ENCODE measurements at regions not wholly inside any gene's neighbourhood (a gene's known extent, or its start where the extent isn't known, plus 50 kb on each side); places are given as distances from the start of the nearest gene placed in this dataset.

- H3K4me1 ChIP-seq (ENCODE audit: control insufficient read depth in 1 of 2, low read depth in 2 of 2): peaks cover 0 to 6% of the 10 kb centered on the region in 2 donors
- H3K4me3 ChIP-seq: no peak overlapping the region
- no peak for ATAC-seq (ENCODE audit: insufficient number of reproducible peaks, low FRiP score, low read depth)
- no peak for TF ChIP-seq CTCF (IDR thresholded peaks at IDR 0.05)
- no peaks in the 10 kb centered on the region for H3K36me3 ChIP-seq
- H3K9me3 ChIP-seq: no peaks in the 10 kb centered on the region
- no peak overlapping the region for H3K27ac ChIP-seq
- no peak for DNase-seq (ENCODE audit: low spot score)
- no peaks in the 10 kb centered on the region for H3K27me3 ChIP-seq (replicated peaks; ENCODE audit: insufficient read depth)
These were observed 190.9 kb upstream of the S100G start for GRCh38 chrX:16459008-16459407.

- H3K9me3 ChIP-seq: no peaks in the 10 kb centered on the region
- no peak for TF ChIP-seq CTCF (IDR thresholded peaks at IDR 0.05)
- peaks cover 0 to 6% of the 10 kb centered on the region in 2 donors for H3K4me1 ChIP-seq (ENCODE audit: control insufficient read depth in 1 of 2, low read depth in 2 of 2)
- peak overlapping the region in 1 of 2 donors; percentile 41 for H3K27ac ChIP-seq
- H3K4me3 ChIP-seq: no peak overlapping the region
- H3K27me3 ChIP-seq (replicated peaks; ENCODE audit: insufficient read depth): no peaks in the 10 kb centered on the region
- H3K36me3 ChIP-seq: no peaks in the 10 kb centered on the region
- no peak for ATAC-seq (ENCODE audit: insufficient number of reproducible peaks, low FRiP score, low read depth)
- no peak for DNase-seq (ENCODE audit: low spot score)
These were observed 188.0 kb upstream of the S100G start for GRCh38 chrX:16461968-16462367.

GRCh38 chrX:16462912-16463311 is 187.0 kb upstream of the S100G start:
- no peaks in the 10 kb centered on the region for H3K9me3 ChIP-seq
- peak; percentile 28 for ATAC-seq (ENCODE audit: insufficient number of reproducible peaks, low FRiP score, low read depth)
- H3K27me3 ChIP-seq (replicated peaks; ENCODE audit: insufficient read depth): no peaks in the 10 kb centered on the region
- DNase-seq (ENCODE audit: low spot score): peak; percentile 2
- H3K27ac ChIP-seq: peak overlapping the region in 1 of 2 donors; percentile 41
- H3K36me3 ChIP-seq: no peaks in the 10 kb centered on the region
- TF ChIP-seq CTCF (IDR thresholded peaks at IDR 0.05): no peak
- peaks cover 0 to 6% of the 10 kb centered on the region in 2 donors for H3K4me1 ChIP-seq (ENCODE audit: control insufficient read depth in 1 of 2, low read depth in 2 of 2)
- H3K4me3 ChIP-seq: peak overlapping the region; percentile 11

- no peak overlapping the region for H3K4me3 ChIP-seq
- ATAC-seq (ENCODE audit: insufficient number of reproducible peaks, low FRiP score, low read depth) (no peak), DNase-seq (ENCODE audit: low spot score) (no peak)
- no peak overlapping the region for H3K27ac ChIP-seq
- no peaks in the 10 kb centered on the region for H3K27me3 ChIP-seq (replicated peaks; ENCODE audit: insufficient read depth)
- no peaks in the 10 kb centered on the region for H3K9me3 ChIP-seq
- no peak for TF ChIP-seq CTCF (IDR thresholded peaks at IDR 0.05)
- H3K4me1 ChIP-seq (ENCODE audit: control insufficient read depth in 1 of 2, low read depth in 2 of 2): peaks cover 0 to 6% of the 10 kb centered on the region in 2 donors
- no peaks in the 10 kb centered on the region for H3K36me3 ChIP-seq
These were observed 185.6 kb upstream of the S100G start for GRCh38 chrX:16464369-16464768.

GRCh38 chrX:16465081-16465876 is 184.7 kb upstream of the S100G start:
- ATAC-seq (ENCODE audit: insufficient number of reproducible peaks, low FRiP score, low read depth): no peak
- no peak for DNase-seq (ENCODE audit: low spot score)
- Histone ChIP-seq H3K27ac (no peak overlapping the region), H3K4me1 (ENCODE audit: control insufficient read depth in 1 of 2, low read depth in 2 of 2) (peaks cover 0 to 6% of the 10 kb centered on the region in 2 donors), H3K4me3 (no peak overlapping the region), H3K27me3 (replicated peaks; ENCODE audit: insufficient read depth) (no peaks in the 10 kb centered on the region), H3K9me3 (no peaks in the 10 kb centered on the region), H3K36me3 (no peaks in the 10 kb centered on the region)
- TF ChIP-seq CTCF (IDR thresholded peaks at IDR 0.05): no peak
